Ascending aorta (tissue), 2 donors: ENCODE measurements at regions not wholly inside any gene's neighbourhood (a gene's known extent, or its start where the extent isn't known, plus 50 kb on each side); places are given as distances from the start of the nearest gene placed in this dataset.

Experiments
- DNase-seq, 2 donors: peaks; one replicate each; pipeline ENCODE4 v3.0.0-alpha.2; 2019; ENCODE audit warnings: low spot score in 2 of 2
- H3K27ac ChIP-seq, 2 donors: fragments of 200-600 bp; sonication (generic); one replicate each; pipeline ENCODE4 v1.5.1; 2016 to 2017; ENCODE audit warnings: mild to moderate bottlenecking in 1 of 2
- H3K27me3 ChIP-seq: fragments of 200-600 bp; sonication (generic); one replicate; pipeline ENCODE4 v1.5.1; 2017
- H3K36me3 ChIP-seq, 2 donors: fragments of 200-600 bp; sonication (generic); one replicate each; pipeline ENCODE4 v1.5.1; 2016
- H3K4me1 ChIP-seq, 2 donors: fragments of 200-600 bp; sonication (generic); one replicate each; pipeline ENCODE4 v1.5.1; 2016 to 2017; ENCODE audit warnings: mild to moderate bottlenecking in 1 of 2
- H3K4me3 ChIP-seq, 2 donors: fragments of 200-600 bp; sonication (generic); one replicate each; pipeline ENCODE4 v1.5.1; 2016 to 2017; ENCODE audit warnings: mild to moderate bottlenecking in 1 of 2
- H3K9me3 ChIP-seq, 2 donors: fragments of 200-600 bp; sonication (generic); one replicate each; pipeline ENCODE4 v1.5.1; 2016
- CTCF ChIP-seq, 3 experiments: fragments of 200-600 bp in 2 of 3; fragments of 450-650 bp in 1 of 3; sonication (generic) in 2 of 3; IDR thresholded peaks; one replicate each; pipeline ENCODE4 v1.5.1; 2016 to 2019; ENCODE audit warnings: antibody characterized with exemption in 3 of 3, mild to moderate bottlenecking in 1 of 3, moderate library complexity in 1 of 3
- intact Hi-C: fragments of 100-400 bp; cut with DNase I; formaldehyde crosslinking; loops from one replicate; pipeline ENCODE4 v1.15.1; 2023

- intact Hi-C loops, result no loop called here
- no peak for DNase-seq
- Histone ChIP-seq H3K4me3 (no peak overlapping the region), H3K27ac (no peak overlapping the region), H3K4me1 (no peaks in the 10 kb centered on the region), H3K27me3 (no peaks in the 10 kb centered on the region), H3K9me3 (no peaks in the 10 kb centered on the region), H3K36me3 (no peaks in the 10 kb centered on the region)
- TF ChIP-seq CTCF (IDR thresholded peaks at IDR 0.05), result no peak
Measured at GRCh38 chr14:30339311-30339901, 219.6 kb upstream of the G2E3 start.

- Histone ChIP-seq H3K4me1 (no peaks in the 10 kb centered on the region), H3K4me3 (no peak overlapping the region), H3K27me3 (no peaks in the 10 kb centered on the region), H3K36me3 (no peaks in the 10 kb centered on the region), H3K27ac (no peak overlapping the region), H3K9me3 (no peaks in the 10 kb centered on the region)
- DNase-seq, result no peak
- no peak for TF ChIP-seq CTCF (IDR thresholded peaks at IDR 0.05)
- intact Hi-C loops, result no loop called here
Measured at GRCh38 chr14:30340495-30340894, 218.5 kb upstream of the G2E3 start.

GRCh38 chr14:30345511-30345910, 213.4 kb upstream of the G2E3 start:
- no peak for DNase-seq
- Histone ChIP-seq H3K4me3 (no peak overlapping the region), H3K27me3 (no peaks in the 10 kb centered on the region), H3K27ac (no peak overlapping the region), H3K9me3 (no peaks in the 10 kb centered on the region), H3K4me1 (no peaks in the 10 kb centered on the region), H3K36me3 (no peaks in the 10 kb centered on the region)
- intact Hi-C loops, result no loop called here
- TF ChIP-seq CTCF (IDR thresholded peaks at IDR 0.05), result no peak

- no peak for DNase-seq
- Histone ChIP-seq H3K4me1 (no peaks in the 10 kb centered on the region), H3K4me3 (no peak overlapping the region), H3K9me3 (no peaks in the 10 kb centered on the region), H3K36me3 (no peaks in the 10 kb centered on the region), H3K27ac (no peak overlapping the region), H3K27me3 (no peaks in the 10 kb centered on the region)
- no peak for TF ChIP-seq CTCF (IDR thresholded peaks at IDR 0.05)
- intact Hi-C loops, result no loop called here
Measured at GRCh38 chr14:30348445-30348844, 210.5 kb upstream of the G2E3 start.

GRCh38 chr14:30349520-30349919, 209.4 kb upstream of the G2E3 start:
- H3K36me3 ChIP-seq, result no peaks in the 10 kb centered on the region
- DNase-seq, result no peak

More at GRCh38 chr14:30349520-30349919, 209.4 kb upstream of the G2E3 start:
- no peaks in the 10 kb centered on the region for H3K27me3 ChIP-seq
- intact Hi-C loops, result no loop called here
- no peak overlapping the region for H3K27ac ChIP-seq
- no peaks in the 10 kb centered on the region for H3K4me1 ChIP-seq
- H3K9me3 ChIP-seq, result no peaks in the 10 kb centered on the region
- no peak overlapping the region for H3K4me3 ChIP-seq
- no peak for TF ChIP-seq CTCF (IDR thresholded peaks at IDR 0.05)
